OCI-LY7 (cell line): ENCODE measurements at regions not wholly inside any gene's neighbourhood (a gene's known extent, or its start where the extent isn't known, plus 50 kb on each side); places are given as distances from the start of the nearest gene placed in this dataset.

Source experiments
- BruUV-seq: library from RNA; stranded (reverse); fragments of 400-500 nt; replicated peaks from 2 replicates; lab custom pipeline; 2021; lab: Mats Ljungman, UMichigan
- CTCF ChIA-PET: fragments of 300-600 bp; sonication (Branson Sonifier 250); formaldehyde crosslinking; loops from one replicate; lab custom pipeline; 2022; ENCODE audit warnings: antibody characterized with exemption; ENCODE audit not compliant: unreplicated experiment; lab: Charles Lee
- POLR2A ChIA-PET: fragments of 300-600 bp; sonication (Branson Sonifier 250); formaldehyde crosslinking; loops from one replicate; lab custom pipeline; 2022; ENCODE audit warnings: antibody characterized with exemption; lab: Charles Lee
- DNase-seq: peaks from one replicate; pipeline ENCODE4 v3.0.0-alpha.2; 2015; ENCODE audit warnings: low spot score
- H2AFZ ChIP-seq: fragments of 200-600 bp; sonication (generic), shearing (Covaris generic); 2 replicates; pipeline ENCODE4 v1.6.1; 2014; ENCODE audit warnings: mild to moderate bottlenecking, antibody characterized with exemption, low read length, moderate library complexity
- H3K27ac ChIP-seq: fragments of 200-600 bp; sonication (generic); 2 replicates; pipeline ENCODE4 v1.5.1; 2014; ENCODE audit warnings: mixed run types, low read depth, mild to moderate bottlenecking, moderate library complexity, low read length, inconsistent platforms; ENCODE audit not compliant: poor library complexity, severe bottlenecking
- H3K36me3 ChIP-seq: fragments of 200-600 bp; sonication (generic); 2 replicates; pipeline ENCODE4 v1.6.1; 2014; ENCODE audit warnings: mild to moderate bottlenecking, antibody characterized with exemption, low read length, moderate library complexity, mixed read lengths; ENCODE audit not compliant: insufficient read depth
- H3K4me1 ChIP-seq: fragments of 200-600 bp; sonication (generic); 2 replicates; pipeline ENCODE4 v1.5.1; 2014; ENCODE audit warnings: mild to moderate bottlenecking, low read length; ENCODE audit not compliant: insufficient read depth, poor library complexity, severe bottlenecking
- H3K4me2 ChIP-seq: fragments of 200-600 bp; sonication (generic); 2 replicates; pipeline ENCODE4 v1.6.1; 2014; ENCODE audit warnings: mild to moderate bottlenecking, low read length
- H3K4me3 ChIP-seq: fragments of 200-600 bp; sonication (generic); 2 replicates; pipeline ENCODE4 v1.5.1; 2014; ENCODE audit warnings: mild to moderate bottlenecking, low read depth, low read length; ENCODE audit not compliant: poor library complexity, severe bottlenecking
- H3K79me2 ChIP-seq: fragments of 200-600 bp; sonication (generic); 2 replicates; pipeline ENCODE4 v1.6.1; 2016; ENCODE audit warnings: low read depth, mild to moderate bottlenecking, low read length, moderate library complexity, mixed read lengths; ENCODE audit not compliant: insufficient read depth
- H3K9me2 ChIP-seq: fragments of 200-600 bp; sonication (generic); 2 replicates; pipeline ENCODE4 v1.6.1; 2016; ENCODE audit warnings: mild to moderate bottlenecking, low read length, mixed read lengths; ENCODE audit not compliant: insufficient read depth
- H3K9me3 ChIP-seq: fragments of 200-600 bp; sonication (generic); 2 replicates; pipeline ENCODE4 v1.6.1; 2014; ENCODE audit warnings: mild to moderate bottlenecking, mixed run types, low read length, mixed read lengths
- H4K20me1 ChIP-seq: fragments of 200-600 bp; sonication (generic); 2 replicates; pipeline ENCODE4 v1.6.1; 2014; ENCODE audit warnings: mild to moderate bottlenecking, antibody characterized with exemption, low read length, moderate library complexity, mixed read lengths; ENCODE audit not compliant: insufficient read depth
- EZH2phosphoT487 ChIP-seq: fragments of 200-600 bp; sonication (generic); IDR thresholded peaks from 2 replicates; pipeline ENCODE4 v1.6.1; 2018; ENCODE audit warnings: low read depth, borderline replicate concordance, mild to moderate bottlenecking, mixed run types, antibody characterized with exemption, low read length, moderate library complexity, mixed read lengths
- intact Hi-C: fragments of 100-400 bp; cut with micrococcal nuclease; formaldehyde crosslinking; loops from one replicate; pipeline ENCODE4 v1.10.0; 2022; ENCODE audit not compliant: unreplicated experiment
- TF ChIP-seq, protein P1 (sequence below): fragments of 200-600 bp; sonication (generic); conservative IDR thresholded peaks from 2 replicates; pipeline ENCODE4 v1.5.1; 2014; ENCODE audit warnings: mild to moderate bottlenecking, antibody characterized with exemption, low read length, moderate library complexity, mixed read lengths

DNA sequence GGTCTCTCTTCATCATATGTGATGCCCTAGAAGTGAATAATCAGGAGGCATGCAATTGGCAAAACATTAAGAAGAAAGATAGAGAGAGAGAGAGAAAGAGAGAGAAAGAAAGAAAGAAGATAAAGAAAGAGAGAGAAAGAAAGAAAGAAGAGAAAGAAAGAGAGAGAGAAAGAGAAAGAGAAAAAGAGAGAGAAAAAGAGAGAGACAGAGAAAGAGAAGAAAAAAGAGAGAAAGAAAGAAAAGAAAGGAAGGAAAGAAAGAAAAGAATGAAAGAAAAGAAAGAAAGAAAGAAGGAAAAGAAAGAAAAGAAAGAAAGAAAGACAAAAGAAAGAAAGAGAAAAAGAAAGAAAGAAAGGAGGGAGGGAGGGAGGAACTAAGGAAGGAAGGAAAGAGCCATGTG lies 318.9 kb downstream of the ICE1 start:
- intact Hi-C loops = no loop called here
- TF ChIP-seq, protein P1, sequence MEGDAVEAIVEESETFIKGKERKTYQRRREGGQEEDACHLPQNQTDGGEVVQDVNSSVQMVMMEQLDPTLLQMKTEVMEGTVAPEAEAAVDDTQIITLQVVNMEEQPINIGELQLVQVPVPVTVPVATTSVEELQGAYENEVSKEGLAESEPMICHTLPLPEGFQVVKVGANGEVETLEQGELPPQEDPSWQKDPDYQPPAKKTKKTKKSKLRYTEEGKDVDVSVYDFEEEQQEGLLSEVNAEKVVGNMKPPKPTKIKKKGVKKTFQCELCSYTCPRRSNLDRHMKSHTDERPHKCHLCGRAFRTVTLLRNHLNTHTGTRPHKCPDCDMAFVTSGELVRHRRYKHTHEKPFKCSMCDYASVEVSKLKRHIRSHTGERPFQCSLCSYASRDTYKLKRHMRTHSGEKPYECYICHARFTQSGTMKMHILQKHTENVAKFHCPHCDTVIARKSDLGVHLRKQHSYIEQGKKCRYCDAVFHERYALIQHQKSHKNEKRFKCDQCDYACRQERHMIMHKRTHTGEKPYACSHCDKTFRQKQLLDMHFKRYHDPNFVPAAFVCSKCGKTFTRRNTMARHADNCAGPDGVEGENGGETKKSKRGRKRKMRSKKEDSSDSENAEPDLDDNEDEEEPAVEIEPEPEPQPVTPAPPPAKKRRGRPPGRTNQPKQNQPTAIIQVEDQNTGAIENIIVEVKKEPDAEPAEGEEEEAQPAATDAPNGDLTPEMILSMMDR = no peak
- TF ChIP-seq EZH2phosphoT487 = no peak
- H3K79me2 ChIP-seq = no peaks in the 10 kb centered on the region
- POLR2A ChIA-PET = no interaction called here
- H3K36me3 ChIP-seq = no peaks in the 10 kb centered on the region
- no TSS peak for BruUV-seq
- H3K4me1 ChIP-seq = peaks cover 18% of the 10 kb centered on the region
- H3K4me2 ChIP-seq = no peak overlapping the region
- peaks cover 22% of the 10 kb centered on the region for H3K9me3 ChIP-seq
- H2AFZ ChIP-seq = no peak overlapping the region
- no peaks in the 10 kb centered on the region for H3K9me2 ChIP-seq
- H4K20me1 ChIP-seq = no peaks in the 10 kb centered on the region
- H3K4me3 ChIP-seq = no peak overlapping the region
- CTCF ChIA-PET = no interaction called here
- no peak overlapping the region for H3K27ac ChIP-seq
- no peak for DNase-seq

DNA sequence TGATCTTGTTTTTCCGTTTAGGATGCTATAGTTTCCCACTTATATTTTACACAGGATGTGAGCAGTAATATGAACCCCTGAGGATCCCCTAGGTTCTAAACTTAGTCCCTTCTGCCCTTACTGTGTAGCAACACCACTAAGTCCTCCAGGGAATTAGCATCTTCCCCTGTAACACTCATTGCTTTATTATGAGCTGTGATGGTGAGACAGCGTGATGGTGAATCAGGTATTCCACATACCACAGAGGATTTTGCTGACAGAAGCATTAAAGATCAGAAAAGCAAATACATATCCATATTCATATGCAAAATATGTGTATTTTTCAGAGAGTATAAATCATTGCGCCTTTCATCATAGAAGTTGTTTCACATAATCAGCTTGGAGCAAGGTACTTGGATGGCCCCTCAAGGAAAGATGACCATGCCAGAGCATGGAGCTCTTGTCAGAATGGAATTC lies 317.0 kb downstream of the ICE1 start:
- no peaks in the 10 kb centered on the region for H3K79me2 ChIP-seq
- intact Hi-C loops = no loop called here
- H3K4me3 ChIP-seq = no peak overlapping the region
- H3K4me1 ChIP-seq = peaks cover 30% of the 10 kb centered on the region
- ChIA-PET POLR2A (interaction anchor here (1.2 to 1.7 kb wide), 5 partner anchors 8 to 16 kb away, joined by 4 to 10 read pairs (median 6); no protein-coding TSS in a partner anchor), CTCF (no interaction called here)
- H3K9me2 ChIP-seq = no peaks in the 10 kb centered on the region
- peak overlapping the region; percentile 52; the same call in 1 of the 2 replicates for H2AFZ ChIP-seq
- no peaks in the 10 kb centered on the region for H3K36me3 ChIP-seq
- BruUV-seq = no TSS peak
- no peak for DNase-seq
- H3K4me2 ChIP-seq = peak overlapping the region; percentile 59
- H3K27ac ChIP-seq = no peak overlapping the region
- TF ChIP-seq, protein P1 = no peak
- TF ChIP-seq EZH2phosphoT487 = no peak
- H4K20me1 ChIP-seq = no peaks in the 10 kb centered on the region
- peaks cover 20% of the 10 kb centered on the region for H3K9me3 ChIP-seq

DNA sequence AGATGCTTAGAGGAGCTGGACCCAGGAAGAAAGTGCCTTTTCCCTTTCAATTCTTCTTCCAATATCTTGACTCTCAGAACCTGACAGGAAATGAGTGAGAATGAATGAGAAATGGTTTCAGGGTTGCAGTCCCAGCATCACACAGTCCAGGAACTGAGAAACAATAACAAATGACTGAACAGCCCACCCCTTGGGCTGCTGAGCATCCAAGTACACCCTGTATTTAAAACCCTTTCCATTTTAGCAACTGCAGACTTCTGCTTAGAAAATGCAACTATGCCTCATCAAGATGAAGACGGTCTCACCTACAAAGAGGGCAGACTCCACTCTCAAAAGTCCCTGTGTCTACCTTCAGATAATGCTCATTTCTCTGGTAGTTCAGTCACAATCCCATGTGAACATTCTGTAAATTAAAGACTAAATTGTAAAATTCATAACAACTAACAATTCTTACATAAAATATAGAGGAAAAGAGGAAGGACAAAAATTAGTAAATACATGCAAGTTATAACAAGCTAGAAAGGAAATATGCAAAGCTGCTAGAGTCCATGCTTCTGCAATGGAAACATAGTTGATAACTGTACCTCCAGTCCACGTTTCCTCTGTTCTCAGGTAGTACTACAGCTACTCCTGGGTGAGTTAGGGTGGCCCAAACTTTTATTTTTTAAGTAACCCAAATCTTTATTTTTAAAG lies 316.5 kb downstream of the ICE1 start:
- CTCF ChIA-PET = no interaction called here

More for the DNA sequence above, 316.5 kb downstream of the ICE1 start:
- Histone ChIP-seq H3K36me3 (no peaks in the 10 kb centered on the region), H3K27ac (no peak overlapping the region), H4K20me1 (no peaks in the 10 kb centered on the region), H3K9me2 (no peaks in the 10 kb centered on the region), H2AFZ (peak overlapping the region; percentile 52; the same call in 1 of the 2 replicates), H3K9me3 (peaks cover 14% of the 10 kb centered on the region; the same call in 1 of the 2 replicates), H3K4me2 (peak overlapping the region; percentile 59), H3K79me2 (no peaks in the 10 kb centered on the region), H3K4me1 (peaks cover 30% of the 10 kb centered on the region), H3K4me3 (no peak overlapping the region)
- intact Hi-C loops = no loop called here
- POLR2A ChIA-PET = interaction anchor here (1.3 to 1.7 kb wide), 3 partner anchors 10 to 17 kb away, joined by 6 to 10 read pairs (median 9); no protein-coding TSS in a partner anchor
- DNase-seq = peak; percentile 17
- no peak for TF ChIP-seq EZH2phosphoT487
- BruUV-seq = no TSS peak
